ENCODE measurements at regions not wholly inside any gene's neighbourhood (a gene's known extent, or its start where the extent isn't known, plus 50 kb on each side); places are given as distances from the start of the nearest gene placed in this dataset.

DNA sequence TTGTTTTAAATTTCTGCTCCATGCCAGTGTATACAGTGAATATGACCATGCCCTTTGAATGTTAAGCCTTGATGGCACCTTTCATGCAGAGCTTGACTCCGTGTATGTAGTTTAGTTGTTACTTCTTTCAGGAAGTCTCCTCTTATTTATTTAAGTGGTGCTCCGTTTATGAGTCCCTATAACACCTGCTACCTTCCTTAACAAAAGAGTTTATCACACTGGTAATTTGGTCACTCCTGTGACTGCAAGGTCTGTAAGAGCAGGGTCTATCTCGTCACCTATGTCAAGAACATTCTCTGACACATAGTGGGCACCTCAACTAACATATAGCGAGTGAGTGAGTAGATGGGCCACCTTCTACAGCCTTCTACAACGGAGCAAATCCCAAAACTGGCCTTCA, 152.5 kb downstream of the CCDC34 start:
- 71% methylated on average over 5 of the region's 5 CpGs for WGBS
- H3K4me3 ChIP-seq (ENCODE audit: low read depth in 1 of 3, low read length in 3 of 3), result no peak overlapping the region
- no peak overlapping the region for H3K9ac ChIP-seq (ENCODE audit: low read depth in 1 of 2, low read length in 2 of 2)
- TF ChIP-seq, protein P1, sequence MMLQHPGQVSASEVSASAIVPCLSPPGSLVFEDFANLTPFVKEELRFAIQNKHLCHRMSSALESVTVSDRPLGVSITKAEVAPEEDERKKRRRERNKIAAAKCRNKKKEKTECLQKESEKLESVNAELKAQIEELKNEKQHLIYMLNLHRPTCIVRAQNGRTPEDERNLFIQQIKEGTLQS (IDR thresholded peaks at IDR 0.05), result no peak
- TF ChIP-seq HNF4G (IDR thresholded peaks at IDR 0.05), result no peak
- TF ChIP-seq RAD21 (IDR thresholded peaks at IDR 0.05), result no peak
- TF ChIP-seq, protein P2, sequence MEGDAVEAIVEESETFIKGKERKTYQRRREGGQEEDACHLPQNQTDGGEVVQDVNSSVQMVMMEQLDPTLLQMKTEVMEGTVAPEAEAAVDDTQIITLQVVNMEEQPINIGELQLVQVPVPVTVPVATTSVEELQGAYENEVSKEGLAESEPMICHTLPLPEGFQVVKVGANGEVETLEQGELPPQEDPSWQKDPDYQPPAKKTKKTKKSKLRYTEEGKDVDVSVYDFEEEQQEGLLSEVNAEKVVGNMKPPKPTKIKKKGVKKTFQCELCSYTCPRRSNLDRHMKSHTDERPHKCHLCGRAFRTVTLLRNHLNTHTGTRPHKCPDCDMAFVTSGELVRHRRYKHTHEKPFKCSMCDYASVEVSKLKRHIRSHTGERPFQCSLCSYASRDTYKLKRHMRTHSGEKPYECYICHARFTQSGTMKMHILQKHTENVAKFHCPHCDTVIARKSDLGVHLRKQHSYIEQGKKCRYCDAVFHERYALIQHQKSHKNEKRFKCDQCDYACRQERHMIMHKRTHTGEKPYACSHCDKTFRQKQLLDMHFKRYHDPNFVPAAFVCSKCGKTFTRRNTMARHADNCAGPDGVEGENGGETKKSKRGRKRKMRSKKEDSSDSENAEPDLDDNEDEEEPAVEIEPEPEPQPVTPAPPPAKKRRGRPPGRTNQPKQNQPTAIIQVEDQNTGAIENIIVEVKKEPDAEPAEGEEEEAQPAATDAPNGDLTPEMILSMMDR (IDR thresholded peaks at IDR 0.05; ENCODE audit: low read depth, low read length, missing input control), result no peak
- TF ChIP-seq NR2F2 (IDR thresholded peaks at IDR 0.05), result no peak
- TF ChIP-seq JUND (IDR thresholded peaks at IDR 0.05), result no peak
- no peak for TF ChIP-seq GABPA (IDR thresholded peaks at IDR 0.05 in 1 of 2, conservative IDR thresholded peaks at IDR 0.05 in 1 of 2)
- TF ChIP-seq, protein P3, sequence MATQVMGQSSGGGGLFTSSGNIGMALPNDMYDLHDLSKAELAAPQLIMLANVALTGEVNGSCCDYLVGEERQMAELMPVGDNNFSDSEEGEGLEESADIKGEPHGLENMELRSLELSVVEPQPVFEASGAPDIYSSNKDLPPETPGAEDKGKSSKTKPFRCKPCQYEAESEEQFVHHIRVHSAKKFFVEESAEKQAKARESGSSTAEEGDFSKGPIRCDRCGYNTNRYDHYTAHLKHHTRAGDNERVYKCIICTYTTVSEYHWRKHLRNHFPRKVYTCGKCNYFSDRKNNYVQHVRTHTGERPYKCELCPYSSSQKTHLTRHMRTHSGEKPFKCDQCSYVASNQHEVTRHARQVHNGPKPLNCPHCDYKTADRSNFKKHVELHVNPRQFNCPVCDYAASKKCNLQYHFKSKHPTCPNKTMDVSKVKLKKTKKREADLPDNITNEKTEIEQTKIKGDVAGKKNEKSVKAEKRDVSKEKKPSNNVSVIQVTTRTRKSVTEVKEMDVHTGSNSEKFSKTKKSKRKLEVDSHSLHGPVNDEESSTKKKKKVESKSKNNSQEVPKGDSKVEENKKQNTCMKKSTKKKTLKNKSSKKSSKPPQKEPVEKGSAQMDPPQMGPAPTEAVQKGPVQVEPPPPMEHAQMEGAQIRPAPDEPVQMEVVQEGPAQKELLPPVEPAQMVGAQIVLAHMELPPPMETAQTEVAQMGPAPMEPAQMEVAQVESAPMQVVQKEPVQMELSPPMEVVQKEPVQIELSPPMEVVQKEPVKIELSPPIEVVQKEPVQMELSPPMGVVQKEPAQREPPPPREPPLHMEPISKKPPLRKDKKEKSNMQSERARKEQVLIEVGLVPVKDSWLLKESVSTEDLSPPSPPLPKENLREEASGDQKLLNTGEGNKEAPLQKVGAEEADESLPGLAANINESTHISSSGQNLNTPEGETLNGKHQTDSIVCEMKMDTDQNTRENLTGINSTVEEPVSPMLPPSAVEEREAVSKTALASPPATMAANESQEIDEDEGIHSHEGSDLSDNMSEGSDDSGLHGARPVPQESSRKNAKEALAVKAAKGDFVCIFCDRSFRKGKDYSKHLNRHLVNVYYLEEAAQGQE (IDR thresholded peaks at IDR 0.05), result no peak
- no peak for DNase-seq (ENCODE audit: low spot score)
- no peaks in the 10 kb centered on the region for H3K36me3 ChIP-seq (ENCODE audit: control insufficient read depth in 4 of 4, insufficient read depth in 3 of 4, low read depth in 1 of 4, low read length in 3 of 4)
- H3K27me3 ChIP-seq (ENCODE audit: control insufficient read depth in 4 of 4, insufficient read depth in 4 of 4, low read length in 3 of 4), result no peaks in the 10 kb centered on the region
- no peaks in the 10 kb centered on the region for H3K4me1 ChIP-seq (ENCODE audit: control insufficient read depth in 4 of 4, insufficient read depth in 4 of 4, low read length in 3 of 4)
- no peak overlapping the region for H3K27ac ChIP-seq (ENCODE audit: low read depth in 1 of 2, low read length in 2 of 2)
- no peaks in the 10 kb centered on the region for H3K9me3 ChIP-seq (ENCODE audit: control insufficient read depth in 4 of 4, low read length in 3 of 4)

DNA sequence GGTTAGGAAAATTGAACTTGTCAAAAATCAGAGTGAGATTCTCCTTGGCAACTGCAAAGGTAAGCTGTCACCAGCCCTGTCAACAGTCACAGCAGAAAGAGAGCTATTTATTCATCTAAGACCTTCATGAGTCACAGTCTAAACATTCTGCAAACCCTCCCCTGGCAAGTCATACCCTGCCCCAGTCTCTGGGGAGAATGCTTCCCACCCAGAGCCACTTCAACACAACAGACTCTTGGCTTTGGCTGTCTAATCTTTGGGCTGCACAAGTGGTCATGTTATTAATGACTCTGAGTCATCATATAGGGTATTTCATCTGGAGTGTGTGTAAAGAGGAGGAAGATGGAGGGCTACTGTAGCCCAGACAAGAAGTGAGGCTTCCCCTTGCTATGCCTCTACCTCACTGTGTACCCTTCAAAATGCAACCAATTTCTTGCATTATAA, 153.4 kb downstream of the CCDC34 start:
- no peaks in the 10 kb centered on the region for H3K4me1 ChIP-seq (ENCODE audit: control insufficient read depth in 4 of 4, insufficient read depth in 4 of 4, low read length in 3 of 4)
- TF ChIP-seq, protein P4, sequence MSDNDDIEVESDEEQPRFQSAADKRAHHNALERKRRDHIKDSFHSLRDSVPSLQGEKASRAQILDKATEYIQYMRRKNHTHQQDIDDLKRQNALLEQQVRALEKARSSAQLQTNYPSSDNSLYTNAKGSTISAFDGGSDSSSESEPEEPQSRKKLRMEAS (IDR thresholded peaks at IDR 0.05), result no peak
- H3K9me3 ChIP-seq (ENCODE audit: control insufficient read depth in 4 of 4, low read length in 3 of 4), result no peaks in the 10 kb centered on the region
- no peaks in the 10 kb centered on the region for H3K27me3 ChIP-seq (ENCODE audit: control insufficient read depth in 4 of 4, insufficient read depth in 4 of 4, low read length in 3 of 4)
- no peak overlapping the region for H3K9ac ChIP-seq (ENCODE audit: low read depth in 1 of 2, low read length in 2 of 2)
- H3K27ac ChIP-seq (ENCODE audit: low read depth in 1 of 2, low read length in 2 of 2), result no peak overlapping the region
- H3K36me3 ChIP-seq (ENCODE audit: control insufficient read depth in 4 of 4, insufficient read depth in 3 of 4, low read depth in 1 of 4, low read length in 3 of 4), result no peaks in the 10 kb centered on the region
- H3K4me3 ChIP-seq (ENCODE audit: low read depth in 1 of 3, low read length in 3 of 3), result no peak overlapping the region
- no peak for DNase-seq (ENCODE audit: low spot score)

DNA sequence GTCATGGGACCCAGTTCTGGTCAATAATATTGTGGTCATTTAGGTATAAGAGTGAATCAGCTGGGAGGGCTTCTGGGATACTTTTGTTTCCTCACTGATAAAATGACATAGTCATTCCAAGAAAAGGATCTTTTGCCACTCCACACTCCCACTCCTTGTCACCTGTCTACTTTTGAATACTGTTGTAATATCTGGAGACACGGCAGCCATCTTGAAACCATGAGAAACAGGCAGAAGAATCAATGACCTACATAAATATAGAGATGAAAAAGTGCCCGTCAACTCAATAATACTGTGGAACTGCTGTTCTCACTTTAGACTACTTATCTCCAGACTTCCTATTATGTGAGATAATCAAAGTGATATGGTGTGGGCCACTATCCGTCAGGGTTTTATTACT, 154.2 kb downstream of the CCDC34 start:
- no peaks in the 10 kb centered on the region for H3K36me3 ChIP-seq (ENCODE audit: control insufficient read depth in 4 of 4, insufficient read depth in 3 of 4, low read depth in 1 of 4, low read length in 3 of 4)
- DNase-seq (ENCODE audit: low spot score), result no peak
- no peaks in the 10 kb centered on the region for H3K9me3 ChIP-seq (ENCODE audit: control insufficient read depth in 4 of 4, low read length in 3 of 4)
- H3K27ac ChIP-seq (ENCODE audit: low read depth in 1 of 2, low read length in 2 of 2), result no peak overlapping the region
- no peaks in the 10 kb centered on the region for H3K4me1 ChIP-seq (ENCODE audit: control insufficient read depth in 4 of 4, insufficient read depth in 4 of 4, low read length in 3 of 4)
- TF ChIP-seq, protein P5, sequence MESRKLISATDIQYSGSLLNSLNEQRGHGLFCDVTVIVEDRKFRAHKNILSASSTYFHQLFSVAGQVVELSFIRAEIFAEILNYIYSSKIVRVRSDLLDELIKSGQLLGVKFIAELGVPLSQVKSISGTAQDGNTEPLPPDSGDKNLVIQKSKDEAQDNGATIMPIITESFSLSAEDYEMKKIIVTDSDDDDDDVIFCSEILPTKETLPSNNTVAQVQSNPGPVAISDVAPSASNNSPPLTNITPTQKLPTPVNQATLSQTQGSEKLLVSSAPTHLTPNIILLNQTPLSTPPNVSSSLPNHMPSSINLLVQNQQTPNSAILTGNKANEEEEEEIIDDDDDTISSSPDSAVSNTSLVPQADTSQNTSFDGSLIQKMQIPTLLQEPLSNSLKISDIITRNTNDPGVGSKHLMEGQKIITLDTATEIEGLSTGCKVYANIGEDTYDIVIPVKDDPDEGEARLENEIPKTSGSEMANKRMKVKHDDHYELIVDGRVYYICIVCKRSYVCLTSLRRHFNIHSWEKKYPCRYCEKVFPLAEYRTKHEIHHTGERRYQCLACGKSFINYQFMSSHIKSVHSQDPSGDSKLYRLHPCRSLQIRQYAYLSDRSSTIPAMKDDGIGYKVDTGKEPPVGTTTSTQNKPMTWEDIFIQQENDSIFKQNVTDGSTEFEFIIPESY (IDR thresholded peaks at IDR 0.05), result no peak
- no peak for TF ChIP-seq NR2F2 (IDR thresholded peaks at IDR 0.05)
- TF ChIP-seq RAD21 (IDR thresholded peaks at IDR 0.05), result no peak
- no peaks in the 10 kb centered on the region for H3K27me3 ChIP-seq (ENCODE audit: control insufficient read depth in 4 of 4, insufficient read depth in 4 of 4, low read length in 3 of 4)
- H3K4me3 ChIP-seq (ENCODE audit: low read depth in 1 of 3, low read length in 3 of 3), result no peak overlapping the region
- 91% methylated on average over 3 of the region's 3 CpGs for WGBS
- H3K9ac ChIP-seq (ENCODE audit: low read depth in 1 of 2, low read length in 2 of 2), result no peak overlapping the region
